NCI-H187 (cell line): ENCODE measurements at regions not wholly inside any gene's neighbourhood (a gene's known extent, or its start where the extent isn't known, plus 50 kb on each side); places are given as distances from the start of the nearest gene placed in this dataset.
"Not testable (repeated sequence)": the region's sequence is repeated elsewhere in the genome, so short reads cannot be mapped to it uniquely, and the experiment has no call there.

Source experiments
- DNase-seq, 2 experiments: peaks; one replicate each; lab custom pipeline; 2025; lab: John Stamatoyannopoulos, UW

GRCh38 chr7:101146-102046 lies 91.0 kb upstream of the FAM20C start:
- no peak for DNase-seq

- no peak for DNase-seq
These were observed 90.2 kb upstream of the FAM20C start for GRCh38 chr7:102047-102711.

GRCh38 chr7:102721-103120 lies 89.7 kb upstream of the FAM20C start:
- DNase-seq: no peak

GRCh38 chr7:103981-104380 lies 88.4 kb upstream of the FAM20C start:
- DNase-seq: not testable (repeated sequence)

GRCh38 chr7:105002-105401 lies 87.4 kb upstream of the FAM20C start:
- DNase-seq: no peak

- no peak for DNase-seq
These were observed 86.0 kb upstream of the FAM20C start for GRCh38 chr7:106356-106755.

- no peak for DNase-seq
These were observed 85.1 kb upstream of the FAM20C start for GRCh38 chr7:107233-107632.

GRCh38 chr7:107907-108306 lies 84.5 kb upstream of the FAM20C start:
- no peak for DNase-seq

- DNase-seq: no peak
These were observed 83.3 kb upstream of the FAM20C start for GRCh38 chr7:109094-109493.

GRCh38 chr7:109898-110556 lies 82.3 kb upstream of the FAM20C start:
- no peak for DNase-seq

- DNase-seq: no peak
These were observed 81.7 kb upstream of the FAM20C start for GRCh38 chr7:110557-111232.

GRCh38 chr7:111591-111990 lies 80.8 kb upstream of the FAM20C start:
- no peak for DNase-seq

- DNase-seq: no peak
These were observed 79.5 kb upstream of the FAM20C start for GRCh38 chr7:112881-113280.

GRCh38 chr7:115274-115911 lies 77.0 kb upstream of the FAM20C start:
- no peak for DNase-seq

GRCh38 chr7:116188-116981 lies 76.0 kb upstream of the FAM20C start:
- no peak for DNase-seq

GRCh38 chr7:117836-118614 lies 74.3 kb upstream of the FAM20C start:
- no peak for DNase-seq

- DNase-seq: no peak
These were observed 73.6 kb upstream of the FAM20C start for GRCh38 chr7:118615-119391.

- DNase-seq: no peak
These were observed 72.8 kb upstream of the FAM20C start for GRCh38 chr7:119392-120163.
